ENCODE measurements at regions not wholly inside any gene's neighbourhood (a gene's known extent, or its start where the extent isn't known, plus 50 kb on each side); places are given as distances from the start of the nearest gene placed in this dataset.

- no peak for TF ChIP-seq EP300 (IDR thresholded peaks at IDR 0.05)
- no peak for TF ChIP-seq CTCF (IDR thresholded peaks at IDR 0.05)
- TF ChIP-seq POLR2A (IDR thresholded peaks at IDR 0.05): no peak
Measured at GRCh38 chr3:181909241-181909640, 197.5 kb downstream of the SOX2 start.

All from suprapubic skin (tissue), 3 donors.